Esophagus (tissue), 2 donors: ENCODE measurements at regions not wholly inside any gene's neighbourhood (a gene's known extent, or its start where the extent isn't known, plus 50 kb on each side); places are given as distances from the start of the nearest gene placed in this dataset.

ENCODE experiments used
- H3K27ac ChIP-seq, 2 donors: one replicate each; pipeline ENCODE4 v1.5.1; 2013; ENCODE audit warnings: low read depth in 2 of 2, mild to moderate bottlenecking in 2 of 2, inconsistent platforms in 1 of 2, low read length in 1 of 2, moderate library complexity in 1 of 2
- H3K27me3 ChIP-seq, 2 donors: one replicate each; pipeline ENCODE4 v1.6.1; 2013; ENCODE audit warnings: low read length in 2 of 2, control low read depth in 1 of 2, mild to moderate bottlenecking in 1 of 2; ENCODE audit not compliant: insufficient read depth in 2 of 2, control insufficient read depth in 1 of 2
- H3K36me3 ChIP-seq, 2 donors: one replicate each; pipeline ENCODE4 v1.6.1; 2013; ENCODE audit warnings: low read length in 1 of 2; ENCODE audit not compliant: control insufficient read depth in 2 of 2, insufficient read depth in 2 of 2
- H3K4me1 ChIP-seq, 2 donors: one replicate each; pipeline ENCODE4 v1.6.1; 2013; ENCODE audit warnings: low read length in 1 of 2; ENCODE audit not compliant: control insufficient read depth in 2 of 2, insufficient read depth in 2 of 2
- H3K4me3 ChIP-seq, 2 donors: one replicate each; pipeline ENCODE4 v1.5.1; 2013; ENCODE audit warnings: low read length in 2 of 2, mild to moderate bottlenecking in 2 of 2, low read depth in 1 of 2, moderate library complexity in 1 of 2
- H3K9me3 ChIP-seq, 2 donors: one replicate each; pipeline ENCODE4 v1.6.1; 2013; ENCODE audit warnings: mild to moderate bottlenecking in 2 of 2, low read depth in 1 of 2, low read length in 1 of 2, moderate library complexity in 1 of 2; ENCODE audit not compliant: control insufficient read depth in 2 of 2, insufficient read depth in 1 of 2
- WGBS, 2 donors: extraction: QIAGEN DNeasy Blood & Tissue Kit; methylation state at CpG; one replicate each; pipeline ENCODE4 v1.1.7; 2013; 5-methylcytosine and 5-hydroxymethylcytosine counted together
- donor health status: healthy with polysubstance abuse.
- donor health status: Bipolar disorder and iron deficiency.

DNA sequence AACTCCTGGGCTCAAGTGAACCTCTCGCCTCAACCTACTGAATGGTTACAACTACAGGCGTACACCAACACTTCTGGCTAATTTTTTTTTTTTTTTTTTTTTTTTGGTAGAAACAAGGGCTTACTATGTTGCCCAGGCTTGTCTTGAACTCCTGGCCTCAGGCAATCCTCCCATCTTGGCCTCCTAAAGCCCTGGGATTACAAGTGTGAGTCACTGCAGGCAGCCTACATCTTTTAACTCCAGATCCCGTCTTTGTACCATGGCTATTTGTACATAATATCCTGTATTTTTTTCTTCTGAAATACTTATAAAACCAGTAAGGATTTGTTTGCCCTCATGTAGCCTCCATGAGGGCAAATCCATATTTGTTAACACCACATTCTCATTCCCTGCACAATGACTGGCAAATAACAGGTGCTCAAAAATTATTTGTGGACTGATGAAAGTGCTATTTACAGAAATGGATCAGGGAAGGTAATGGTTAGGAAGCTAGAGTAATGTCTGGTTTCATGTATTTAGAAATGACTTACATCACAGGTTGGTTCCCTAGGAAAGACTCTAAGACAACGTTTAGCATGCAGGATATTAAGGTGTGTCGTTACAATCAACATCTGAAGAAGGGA is 51.9 kb upstream of the POU5F2 start:
- Histone ChIP-seq H3K27ac (peak overlapping the region in 1 of 2 donors; percentile 20), H3K9me3 (no peaks in the 10 kb centered on the region), H3K4me1 (peaks cover 0 to 9% of the 10 kb centered on the region in 2 donors), H3K4me3 (no peak overlapping the region), H3K27me3 (no peaks in the 10 kb centered on the region), H3K36me3 (no peaks in the 10 kb centered on the region)
- 58 to 72% methylated on average over 5 of the region's 5 CpGs for WGBS, 2 donors

DNA sequence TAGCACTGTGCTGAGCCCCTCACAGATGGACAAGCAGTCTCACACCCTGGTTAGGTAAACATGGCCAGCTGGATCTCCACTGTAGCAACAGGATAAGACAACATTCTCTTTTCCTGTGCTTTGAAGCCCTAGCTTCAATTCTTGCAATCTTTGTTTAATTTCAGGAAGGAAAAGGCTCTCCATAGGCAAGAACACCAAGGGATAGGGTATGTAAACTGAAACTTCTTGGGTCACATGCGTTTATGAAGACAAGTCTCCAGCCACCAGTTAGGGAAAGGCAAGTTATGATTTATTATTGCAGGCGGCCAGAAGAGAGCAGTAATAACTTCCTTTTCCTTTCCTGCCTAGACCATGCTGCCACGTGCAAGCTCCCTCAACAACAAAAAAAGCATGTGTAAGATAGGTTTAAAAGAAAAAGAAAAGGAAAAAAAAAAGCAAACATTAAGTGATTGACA is 50.1 kb upstream of the POU5F2 start:
- 37 to 39% methylated on average over 3 of the region's 3 CpGs for WGBS, 2 donors
- peaks cover 0 to 9% of the 10 kb centered on the region in 2 donors for H3K4me1 ChIP-seq

More for the DNA sequence above, 50.1 kb upstream of the POU5F2 start:
- H3K27me3 ChIP-seq = no peaks in the 10 kb centered on the region
- H3K4me3 ChIP-seq = no peak overlapping the region
- no peak overlapping the region for H3K27ac ChIP-seq
- no peaks in the 10 kb centered on the region for H3K9me3 ChIP-seq
- no peaks in the 10 kb centered on the region for H3K36me3 ChIP-seq
